ENCODE measurements at regions not wholly inside any gene's neighbourhood (a gene's known extent, or its start where the extent isn't known, plus 50 kb on each side); places are given as distances from the start of the nearest gene placed in this dataset.
"Not testable (repeated sequence)": the region's sequence is repeated elsewhere in the genome, so short reads cannot be mapped to it uniquely, and the experiment has no call there.

GRCh38 chr13:89502286-89502685 lies 1831.1 kb downstream of the SLITRK5 start:
- no peak overlapping the region for H3K4me3 ChIP-seq (ENCODE audit: low read depth in 1 of 2, low read length in 2 of 2)
- no peak overlapping the region for H3K27ac ChIP-seq (ENCODE audit: low read depth in 2 of 2, low read length in 1 of 2)
- H3K27me3 ChIP-seq (ENCODE audit: control insufficient read depth in 1 of 2, insufficient read depth in 2 of 2, low read length in 2 of 2), result no peaks in the 10 kb centered on the region
- H3K36me3 ChIP-seq (ENCODE audit: control insufficient read depth in 2 of 2, insufficient read depth in 2 of 2, low read length in 1 of 2), result no peaks in the 10 kb centered on the region
- WGBS, 2 donors, result 47 to 71% methylated on average over 2 of the region's 2 CpGs
- H3K9me3 ChIP-seq (ENCODE audit: control insufficient read depth in 2 of 2, insufficient read depth in 1 of 2, low read depth in 1 of 2, low read length in 1 of 2), result no peaks in the 10 kb centered on the region
- no peaks in the 10 kb centered on the region for H3K4me1 ChIP-seq (ENCODE audit: control insufficient read depth in 2 of 2, insufficient read depth in 2 of 2, low read length in 1 of 2)

DNA sequence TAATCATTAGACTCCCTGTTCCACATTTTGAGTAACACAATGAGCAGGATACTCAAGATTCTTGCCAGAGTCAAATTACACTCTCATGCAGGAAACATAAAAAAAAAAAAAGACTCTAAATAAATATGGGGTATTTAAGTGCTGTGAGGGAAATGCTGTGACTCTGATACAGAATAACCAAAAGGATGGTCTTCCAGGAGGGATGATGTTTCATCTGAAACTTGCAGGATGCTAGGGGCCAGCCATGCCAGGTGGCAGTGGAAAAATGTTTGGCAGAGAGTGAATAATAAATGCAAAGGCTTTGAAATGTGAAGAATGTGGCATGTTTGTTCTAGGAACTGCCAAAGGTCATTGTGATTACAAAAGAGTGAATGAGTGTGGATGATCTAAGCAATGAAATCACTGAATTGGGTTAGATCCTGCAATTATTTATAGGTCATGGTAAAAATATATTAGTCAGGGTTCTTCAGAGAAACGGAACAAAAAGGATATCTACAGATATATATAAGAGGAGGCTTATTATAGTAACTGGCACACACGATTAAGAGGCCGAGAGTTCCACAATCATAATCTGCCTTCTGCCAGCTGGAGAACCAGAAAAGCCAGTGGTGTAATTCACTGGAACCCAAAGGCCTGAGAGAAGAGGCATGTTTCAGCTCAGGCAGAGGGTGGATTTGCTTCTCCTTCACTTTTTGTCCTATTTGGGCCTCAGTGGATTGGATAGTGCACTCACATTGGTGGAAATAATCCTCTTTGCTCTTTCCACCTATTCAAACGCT lies 1832.8 kb upstream of the MIR17HG start:
- H3K27ac ChIP-seq (ENCODE audit: low read depth in 2 of 2, low read length in 1 of 2), result no peak overlapping the region
- H3K4me1 ChIP-seq (ENCODE audit: control insufficient read depth in 2 of 2, insufficient read depth in 2 of 2, low read length in 1 of 2), result no peaks in the 10 kb centered on the region

DNA sequence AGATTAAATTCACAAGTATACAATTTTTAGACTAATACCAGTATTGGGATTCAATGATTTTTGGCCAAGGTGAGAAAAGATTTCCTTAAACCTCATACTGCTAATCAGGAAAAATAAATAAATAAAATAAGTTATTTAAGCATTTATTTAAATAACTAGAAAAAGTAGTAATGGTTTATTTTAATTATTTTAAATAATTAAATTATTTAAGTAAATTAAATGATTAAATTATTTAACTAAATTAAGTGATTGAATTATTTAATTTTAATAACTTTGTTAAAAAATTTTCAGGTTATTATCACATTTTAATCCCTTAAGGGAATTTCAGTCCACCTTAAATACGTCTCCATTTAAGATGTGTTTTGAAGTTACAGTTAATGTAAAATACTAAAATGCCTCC lies 1831.5 kb upstream of the MIR17HG start:
- no peaks in the 10 kb centered on the region for H3K36me3 ChIP-seq (ENCODE audit: control insufficient read depth in 2 of 2, insufficient read depth in 2 of 2, low read length in 1 of 2)
- no peak overlapping the region for H3K27ac ChIP-seq (ENCODE audit: low read depth in 2 of 2, low read length in 1 of 2)
- H3K4me3 ChIP-seq (ENCODE audit: low read depth in 1 of 2, low read length in 2 of 2), result no peak overlapping the region
- no peaks in the 10 kb centered on the region for H3K4me1 ChIP-seq (ENCODE audit: control insufficient read depth in 2 of 2, insufficient read depth in 2 of 2, low read length in 1 of 2)
- no peaks in the 10 kb centered on the region for H3K27me3 ChIP-seq (ENCODE audit: control insufficient read depth in 1 of 2, insufficient read depth in 2 of 2, low read length in 2 of 2)
- no peaks in the 10 kb centered on the region for H3K9me3 ChIP-seq (ENCODE audit: control insufficient read depth in 2 of 2, insufficient read depth in 1 of 2, low read depth in 1 of 2, low read length in 1 of 2)
- 92 to 98% methylated on average over 1 of the region's 1 CpG for WGBS, 2 donors

More for the DNA sequence above, 1832.8 kb upstream of the MIR17HG start:
- Histone ChIP-seq H3K36me3 (ENCODE audit: control insufficient read depth in 2 of 2, insufficient read depth in 2 of 2, low read length in 1 of 2) (no peaks in the 10 kb centered on the region), H3K4me3 (ENCODE audit: low read depth in 1 of 2, low read length in 2 of 2) (no peak overlapping the region), H3K9me3 (ENCODE audit: control insufficient read depth in 2 of 2, insufficient read depth in 1 of 2, low read depth in 1 of 2, low read length in 1 of 2) (no peaks in the 10 kb centered on the region), H3K27me3 (ENCODE audit: control insufficient read depth in 1 of 2, insufficient read depth in 2 of 2, low read length in 2 of 2) (no peaks in the 10 kb centered on the region)
- 29 to 45% methylated on average over 4 of the region's 4 CpGs for WGBS, 2 donors

DNA sequence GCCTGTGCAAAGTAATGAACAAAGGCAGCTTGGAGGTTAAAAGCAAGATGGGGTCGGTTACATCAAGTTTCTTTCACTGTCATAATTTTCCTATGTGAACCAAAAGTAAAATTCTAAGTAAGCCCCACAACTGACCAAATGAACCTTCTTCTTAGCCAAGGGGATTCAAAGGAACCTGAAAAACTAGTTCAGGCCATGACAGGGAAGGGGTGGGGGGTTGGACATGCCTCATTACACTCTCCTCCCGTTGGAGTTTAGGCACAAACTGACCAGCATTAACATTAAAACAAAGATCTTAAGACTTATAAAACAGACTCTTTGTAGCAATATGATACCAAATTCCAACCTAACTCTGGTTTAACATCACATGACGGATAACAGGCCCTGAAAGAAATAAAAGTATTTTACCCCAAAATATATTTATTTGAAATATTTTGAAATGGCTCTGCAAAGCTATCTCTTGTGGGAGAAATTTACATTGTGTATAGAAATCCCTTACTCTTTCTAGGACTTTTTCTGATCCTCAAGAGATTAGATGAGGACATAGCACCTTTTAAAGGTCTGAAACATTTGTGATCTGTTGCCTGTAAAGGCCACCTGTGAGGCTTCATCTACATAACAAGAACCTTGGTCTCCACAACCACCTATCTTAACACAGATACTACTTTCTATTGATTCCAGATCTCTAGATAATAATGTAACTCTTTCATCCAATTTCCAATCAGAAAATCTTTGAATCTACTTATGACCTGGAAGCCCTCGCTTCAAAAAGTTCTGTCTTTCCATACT lies 1829.0 kb upstream of the MIR17HG start:
- no peaks in the 10 kb centered on the region for H3K4me1 ChIP-seq (ENCODE audit: control insufficient read depth in 2 of 2, insufficient read depth in 2 of 2, low read length in 1 of 2)
- no peaks in the 10 kb centered on the region for H3K36me3 ChIP-seq (ENCODE audit: control insufficient read depth in 2 of 2, insufficient read depth in 2 of 2, low read length in 1 of 2)
- H3K27ac ChIP-seq (ENCODE audit: low read depth in 2 of 2, low read length in 1 of 2), result no peak overlapping the region
- no peaks in the 10 kb centered on the region for H3K27me3 ChIP-seq (ENCODE audit: control insufficient read depth in 1 of 2, insufficient read depth in 2 of 2, low read length in 2 of 2)
- H3K9me3 ChIP-seq (ENCODE audit: control insufficient read depth in 2 of 2, insufficient read depth in 1 of 2, low read depth in 1 of 2, low read length in 1 of 2), result no peaks in the 10 kb centered on the region
- H3K4me3 ChIP-seq (ENCODE audit: low read depth in 1 of 2, low read length in 2 of 2), result no peak overlapping the region
- WGBS, 2 donors, result 69 to 77% methylated on average over 4 of the region's 4 CpGs

DNA sequence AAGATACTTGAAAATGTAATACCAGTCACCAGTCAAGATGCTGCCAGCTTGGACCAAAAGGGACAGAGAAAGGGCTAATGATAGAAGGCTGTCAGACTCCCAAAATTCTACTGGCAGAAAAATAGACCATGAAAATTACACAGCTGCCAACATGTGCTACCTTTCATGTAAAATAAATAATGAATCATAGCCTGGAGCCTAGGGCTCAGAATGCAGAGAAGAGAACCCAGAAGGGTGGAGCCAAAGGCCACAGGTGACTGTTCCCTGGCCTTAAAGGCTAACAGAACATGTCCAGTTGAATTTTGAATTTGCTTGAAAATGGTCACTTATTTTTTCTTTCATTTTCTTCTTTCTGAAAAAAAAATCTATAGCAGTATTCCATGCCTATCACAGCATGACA lies 1827.0 kb upstream of the MIR17HG start:
- no peaks in the 10 kb centered on the region for H3K36me3 ChIP-seq (ENCODE audit: control insufficient read depth in 2 of 2, insufficient read depth in 2 of 2, low read length in 1 of 2)
- H3K4me3 ChIP-seq (ENCODE audit: low read depth in 1 of 2, low read length in 2 of 2), result no peak overlapping the region
- no peaks in the 10 kb centered on the region for H3K4me1 ChIP-seq (ENCODE audit: control insufficient read depth in 2 of 2, insufficient read depth in 2 of 2, low read length in 1 of 2)
- H3K9me3 ChIP-seq (ENCODE audit: control insufficient read depth in 2 of 2, insufficient read depth in 1 of 2, low read depth in 1 of 2, low read length in 1 of 2), result no peaks in the 10 kb centered on the region
- H3K27me3 ChIP-seq (ENCODE audit: control insufficient read depth in 1 of 2, insufficient read depth in 2 of 2, low read length in 2 of 2), result no peaks in the 10 kb centered on the region
- H3K27ac ChIP-seq (ENCODE audit: low read depth in 2 of 2, low read length in 1 of 2), result no peak overlapping the region

- not testable (repeated sequence) for H3K4me3 ChIP-seq (ENCODE audit: low read depth in 1 of 2, low read length in 2 of 2); H3K27me3 ChIP-seq (ENCODE audit: control insufficient read depth in 1 of 2, insufficient read depth in 2 of 2, low read length in 2 of 2); H3K27ac ChIP-seq (ENCODE audit: low read depth in 2 of 2, low read length in 1 of 2); H3K4me1 ChIP-seq (ENCODE audit: control insufficient read depth in 2 of 2, insufficient read depth in 2 of 2, low read length in 1 of 2); H3K9me3 ChIP-seq (ENCODE audit: control insufficient read depth in 2 of 2, insufficient read depth in 1 of 2, low read depth in 1 of 2, low read length in 1 of 2); H3K36me3 ChIP-seq (ENCODE audit: control insufficient read depth in 2 of 2, insufficient read depth in 2 of 2, low read length in 1 of 2)
- 67% methylated on average over 2 of the region's 2 CpGs for WGBS, 2 donors
Measured at GRCh38 chr13:89521672-89522071, 1825.8 kb upstream of the MIR17HG start.

DNA sequence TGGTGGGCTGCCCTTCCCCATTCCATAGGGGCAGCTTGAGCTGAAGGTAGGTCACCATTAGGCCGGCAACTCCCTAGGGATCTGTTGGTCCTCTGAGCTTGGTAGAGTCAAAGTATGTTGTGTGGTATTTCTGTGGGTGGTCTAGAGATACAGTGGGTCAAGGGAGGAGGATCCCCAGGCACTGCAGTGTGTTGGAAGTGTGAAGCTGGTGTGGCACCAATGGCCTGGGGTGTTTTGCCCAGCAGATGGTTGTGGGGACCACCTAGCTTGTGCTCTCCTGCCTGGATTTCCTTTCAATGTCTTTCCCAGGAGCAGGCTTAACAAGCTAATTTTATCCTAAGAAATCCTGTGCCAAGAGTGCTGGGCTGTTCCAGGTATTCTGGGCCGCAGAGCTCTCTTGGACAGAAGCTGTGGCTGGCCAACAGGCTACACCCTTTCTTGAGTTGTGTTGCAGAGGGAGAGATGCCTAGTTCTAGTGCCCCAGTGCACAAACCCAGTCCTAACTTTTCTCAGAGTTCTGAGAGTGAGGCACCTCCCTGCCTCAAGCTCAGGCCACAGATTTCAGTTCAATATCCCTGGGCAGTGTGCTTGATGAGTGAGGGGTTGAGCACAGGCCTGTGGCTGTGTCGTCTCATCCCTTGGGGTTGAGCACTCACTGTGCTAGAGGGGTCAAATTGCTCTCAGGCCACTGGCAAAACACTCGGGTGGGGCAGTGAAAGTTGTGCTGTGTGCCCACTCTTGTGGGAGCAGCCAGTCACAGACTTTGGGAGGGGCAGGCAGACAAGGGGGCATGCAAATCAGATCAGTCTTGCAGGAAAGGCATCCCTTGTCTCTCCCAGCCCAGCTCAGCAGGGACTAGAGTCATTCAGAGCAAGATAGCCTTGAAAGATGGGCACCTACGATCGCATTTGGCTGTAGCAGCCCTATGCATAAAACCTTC lies 1806.1 kb upstream of the MIR17HG start:
- Histone ChIP-seq H3K27ac (ENCODE audit: low read depth in 2 of 2, low read length in 1 of 2) (no peak overlapping the region), H3K4me1 (ENCODE audit: control insufficient read depth in 2 of 2, insufficient read depth in 2 of 2, low read length in 1 of 2) (no peaks in the 10 kb centered on the region), H3K9me3 (ENCODE audit: control insufficient read depth in 2 of 2, insufficient read depth in 1 of 2, low read depth in 1 of 2, low read length in 1 of 2) (peaks cover 2 to 4% of the 10 kb centered on the region in 2 donors), H3K36me3 (ENCODE audit: control insufficient read depth in 2 of 2, insufficient read depth in 2 of 2, low read length in 1 of 2) (no peaks in the 10 kb centered on the region), H3K4me3 (ENCODE audit: low read depth in 1 of 2, low read length in 2 of 2) (no peak overlapping the region), H3K27me3 (ENCODE audit: control insufficient read depth in 1 of 2, insufficient read depth in 2 of 2, low read length in 2 of 2) (no peaks in the 10 kb centered on the region)
- 84 to 90% methylated on average over 6 of the region's 6 CpGs for WGBS, 2 donors

DNA sequence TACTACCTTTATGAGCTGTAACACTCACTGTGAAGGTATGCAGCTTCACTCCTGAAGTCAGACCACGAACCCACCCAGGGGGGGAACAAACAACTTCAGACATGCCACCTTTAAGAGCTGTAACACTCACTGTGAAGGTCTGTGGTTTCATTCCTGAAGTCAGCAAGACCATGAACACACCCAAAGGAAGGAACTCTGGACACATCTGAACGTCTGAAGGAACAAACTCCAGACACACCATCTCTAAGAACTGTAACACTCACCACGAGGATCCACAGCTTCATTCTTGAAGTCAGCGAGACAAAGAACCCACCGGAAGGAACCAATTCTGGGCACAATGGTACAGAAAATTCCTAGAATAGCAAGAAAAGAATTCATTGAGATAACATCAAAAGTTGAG lies 1796.5 kb upstream of the MIR17HG start:
- no peak overlapping the region for H3K4me3 ChIP-seq (ENCODE audit: low read depth in 1 of 2, low read length in 2 of 2)
- 65 to 72% methylated on average over 5 of the region's 5 CpGs for WGBS, 2 donors
- H3K27ac ChIP-seq (ENCODE audit: low read depth in 2 of 2, low read length in 1 of 2), result no peak overlapping the region
- H3K9me3 ChIP-seq (ENCODE audit: control insufficient read depth in 2 of 2, insufficient read depth in 1 of 2, low read depth in 1 of 2, low read length in 1 of 2), result no peaks in the 10 kb centered on the region
- H3K4me1 ChIP-seq (ENCODE audit: control insufficient read depth in 2 of 2, insufficient read depth in 2 of 2, low read length in 1 of 2), result no peaks in the 10 kb centered on the region
- no peaks in the 10 kb centered on the region for H3K27me3 ChIP-seq (ENCODE audit: control insufficient read depth in 1 of 2, insufficient read depth in 2 of 2, low read length in 2 of 2)
- no peaks in the 10 kb centered on the region for H3K36me3 ChIP-seq (ENCODE audit: control insufficient read depth in 2 of 2, insufficient read depth in 2 of 2, low read length in 1 of 2)

DNA sequence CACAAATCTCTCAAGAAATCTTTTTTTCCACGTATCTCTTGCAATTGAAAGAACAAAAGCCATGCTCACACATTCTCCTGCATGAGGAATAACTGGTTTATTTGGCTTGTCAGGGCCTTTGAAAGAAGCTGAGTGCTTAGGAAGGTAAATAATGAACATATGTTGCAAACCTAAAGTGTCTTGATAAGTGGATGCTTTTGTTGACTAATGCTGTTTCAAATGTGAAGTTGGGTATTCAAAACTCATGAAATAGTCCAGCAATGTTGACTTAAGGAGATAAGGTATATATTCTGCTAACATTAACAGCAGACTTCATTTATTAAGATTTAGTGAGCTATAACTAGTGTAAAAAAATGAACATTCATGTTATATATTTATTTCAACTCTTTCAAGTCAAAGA lies 1792.7 kb upstream of the MIR17HG start:
- Histone ChIP-seq H3K9me3 (ENCODE audit: control insufficient read depth in 2 of 2, insufficient read depth in 1 of 2, low read depth in 1 of 2, low read length in 1 of 2) (no peaks in the 10 kb centered on the region), H3K4me3 (ENCODE audit: low read depth in 1 of 2, low read length in 2 of 2) (no peak overlapping the region), H3K27ac (ENCODE audit: low read depth in 2 of 2, low read length in 1 of 2) (no peak overlapping the region), H3K4me1 (ENCODE audit: control insufficient read depth in 2 of 2, insufficient read depth in 2 of 2, low read length in 1 of 2) (no peaks in the 10 kb centered on the region), H3K36me3 (ENCODE audit: control insufficient read depth in 2 of 2, insufficient read depth in 2 of 2, low read length in 1 of 2) (no peaks in the 10 kb centered on the region), H3K27me3 (ENCODE audit: control insufficient read depth in 1 of 2, insufficient read depth in 2 of 2, low read length in 2 of 2) (no peaks in the 10 kb centered on the region)
- 35% methylated on average over 1 of the region's 1 CpG for WGBS, 2 donors

Measured in esophagus (tissue), 2 donors.